Limb (tissue), 2 donors: ENCODE measurements at regions not wholly inside any gene's neighbourhood (a gene's known extent, or its start where the extent isn't known, plus 50 kb on each side); places are given as distances from the start of the nearest gene placed in this dataset.

Experiments used
- DNase-seq, 2 donors: peaks; one replicate each; pipeline ENCODE4 v3.0.0-alpha.2; 2016; ENCODE audit errors: extremely low spot score in 2 of 2

DNA sequence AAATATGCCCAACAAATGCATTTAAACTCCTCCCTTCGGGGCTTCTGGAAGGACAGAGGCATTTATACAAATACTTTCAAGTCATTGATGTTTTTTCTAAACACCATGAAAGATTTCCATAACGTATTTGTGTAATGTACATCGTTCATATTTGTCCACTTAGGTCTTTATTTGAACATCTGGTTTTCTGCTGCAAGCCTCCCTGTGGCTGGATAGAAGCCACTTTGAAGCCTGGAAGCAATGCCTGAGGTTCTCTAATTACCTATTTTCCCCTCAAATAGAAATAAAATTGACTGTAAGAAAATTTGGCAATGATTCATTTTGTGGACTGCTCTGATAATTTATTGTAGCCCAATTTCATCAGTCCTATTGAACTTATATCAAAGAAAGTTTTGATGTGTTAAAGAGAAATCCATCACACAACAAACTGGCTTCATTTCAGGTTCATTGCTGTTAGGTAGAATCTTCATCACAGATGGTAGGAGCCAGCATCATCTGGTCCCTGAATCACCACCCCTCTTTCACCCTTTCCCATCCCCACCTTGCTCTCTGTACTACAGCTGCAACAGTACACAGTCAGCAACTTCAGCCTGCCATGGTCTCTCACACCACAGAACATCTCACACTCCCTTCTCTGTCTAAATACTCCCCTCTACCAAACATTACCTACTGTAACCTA lies 186.0 kb upstream of the MGMT start:
- peak in 1 of 2 donors; percentile 85 for DNase-seq

DNA sequence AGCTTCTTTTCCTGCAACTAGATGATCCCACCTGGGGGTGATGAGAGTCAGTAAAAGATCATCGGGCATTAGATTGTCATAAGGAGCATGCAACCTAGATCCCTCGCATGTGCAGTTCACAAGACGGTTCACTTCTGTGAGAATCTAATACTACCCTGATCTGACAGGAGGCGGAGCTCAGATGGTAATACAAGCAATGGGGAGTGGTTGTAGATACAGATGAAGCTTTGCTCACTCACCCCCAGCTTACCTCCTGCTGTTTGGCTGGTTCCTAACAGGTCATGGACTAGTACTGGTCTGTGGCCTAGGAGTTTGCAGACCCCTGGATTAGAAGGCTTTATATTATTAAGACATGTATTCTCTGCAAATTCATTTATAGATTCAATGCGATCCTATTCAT lies 181.6 kb upstream of the MGMT start:
- no peak for DNase-seq

DNA sequence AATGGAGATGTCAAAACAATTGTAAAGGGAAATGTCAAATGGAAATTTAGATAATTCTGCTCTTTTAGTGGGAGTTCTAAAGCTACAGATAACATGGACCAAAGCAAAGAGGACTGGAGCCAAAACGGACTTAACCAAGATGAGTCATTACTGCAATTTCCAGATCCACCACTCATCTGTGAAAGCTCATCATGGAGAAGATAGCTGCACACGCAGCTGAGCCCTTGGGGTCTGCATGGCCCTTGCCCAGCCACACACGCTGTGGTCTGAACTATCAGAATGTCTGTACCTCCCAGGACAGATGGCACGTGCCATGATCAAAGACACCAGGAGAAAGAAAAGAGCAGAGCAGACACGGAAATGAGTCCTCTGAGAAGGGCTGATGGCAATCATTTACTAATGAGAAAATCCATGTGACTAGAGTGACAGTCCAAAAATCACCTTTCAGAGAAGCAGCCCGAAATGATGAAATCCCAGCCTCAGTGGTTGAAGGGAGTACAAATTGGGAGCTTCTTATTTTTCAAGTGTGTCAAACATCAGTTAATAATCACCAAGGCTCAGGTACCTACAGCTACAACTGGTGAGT lies 177.9 kb upstream of the MGMT start:
- DNase-seq, result no peak

DNA sequence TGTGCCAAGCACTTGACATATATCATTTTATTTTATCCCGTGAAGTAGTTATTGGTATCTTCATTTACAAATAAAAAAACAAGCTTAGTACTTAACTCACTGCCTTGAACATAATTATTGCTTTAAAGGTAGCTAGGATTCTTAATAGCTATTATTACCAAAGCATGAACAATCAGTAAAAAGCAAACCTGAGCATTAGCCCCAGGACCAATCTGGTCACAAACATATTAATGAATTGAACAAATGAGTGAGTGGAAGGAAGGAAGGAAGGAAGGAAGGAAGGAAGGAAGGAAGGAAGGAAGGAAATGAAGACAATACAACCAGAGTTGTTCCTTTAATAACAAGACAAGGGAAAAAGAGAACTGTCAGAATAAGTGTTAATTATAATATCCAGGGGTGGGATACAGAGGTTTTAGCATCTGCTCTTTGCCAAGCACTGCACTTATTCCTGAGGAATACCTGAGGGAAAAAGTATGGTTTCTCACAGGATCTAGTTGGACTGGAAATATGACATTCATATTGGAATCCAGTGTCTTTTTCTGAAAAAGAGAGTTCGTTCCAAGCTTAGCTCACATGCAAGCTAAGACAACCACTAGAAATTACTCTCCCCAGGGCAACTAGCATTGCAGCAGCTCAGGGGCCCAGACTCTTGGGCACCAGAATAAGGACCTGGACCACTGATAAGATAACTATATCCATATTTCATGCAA lies 172.9 kb upstream of the MGMT start:
- no peak for DNase-seq

DNA sequence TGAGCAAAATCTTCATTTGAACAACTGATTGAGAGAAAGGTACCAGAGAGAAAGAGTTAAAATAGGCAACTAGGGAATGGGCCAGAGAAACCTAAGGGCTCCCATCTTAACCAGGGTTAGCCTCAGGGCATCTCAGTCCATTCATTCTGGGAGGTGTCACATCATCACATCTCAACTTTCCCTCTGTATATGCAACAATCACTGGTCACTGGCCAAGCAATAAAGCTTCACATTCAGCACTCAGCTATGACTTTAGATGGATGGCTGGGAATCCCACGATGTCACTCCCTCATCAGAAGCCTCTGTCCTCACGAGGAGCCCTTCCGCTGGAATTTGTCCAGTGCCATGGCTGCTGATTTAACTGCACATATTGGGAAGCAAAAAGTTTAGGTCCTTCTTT lies 172.1 kb upstream of the MGMT start:
- DNase-seq, result no peak

DNA sequence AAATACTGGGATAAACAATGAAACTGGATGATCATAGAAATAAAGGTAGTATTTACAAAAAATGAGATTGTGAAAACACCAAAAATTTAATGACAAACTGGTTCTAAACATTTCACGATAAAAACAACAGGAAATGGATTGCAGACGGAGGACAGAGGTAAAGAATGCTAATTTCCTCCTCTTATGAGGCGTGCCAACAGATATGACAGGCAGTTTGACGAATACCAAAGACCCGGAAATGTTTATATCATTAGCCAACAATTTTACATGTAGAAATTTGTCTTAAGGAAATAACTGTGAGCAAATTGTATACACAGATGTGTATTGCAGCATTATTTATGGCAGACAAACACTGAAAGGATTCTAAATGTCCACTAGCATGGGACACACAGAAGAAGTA lies 162.0 kb upstream of the MGMT start:
- DNase-seq, result no peak

DNA sequence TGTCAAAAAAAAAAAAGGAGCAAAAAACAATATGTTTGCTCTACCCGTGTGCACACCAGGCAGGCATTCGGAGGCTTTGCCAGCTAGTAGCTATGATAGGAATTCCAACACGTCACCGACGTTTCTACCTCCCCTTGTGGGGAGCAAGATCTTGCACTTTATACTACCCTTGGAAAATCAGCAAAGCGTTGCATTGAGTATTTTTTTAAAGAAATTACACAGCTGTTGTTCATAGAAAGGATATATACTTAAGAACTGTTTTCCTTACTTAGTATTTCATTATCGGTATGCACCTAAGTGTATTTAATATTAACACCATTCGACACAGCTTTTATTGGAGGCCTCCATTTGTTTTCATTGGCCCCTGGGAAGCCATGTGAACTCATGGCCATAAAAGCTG lies 159.9 kb upstream of the MGMT start:
- no peak for DNase-seq

DNA sequence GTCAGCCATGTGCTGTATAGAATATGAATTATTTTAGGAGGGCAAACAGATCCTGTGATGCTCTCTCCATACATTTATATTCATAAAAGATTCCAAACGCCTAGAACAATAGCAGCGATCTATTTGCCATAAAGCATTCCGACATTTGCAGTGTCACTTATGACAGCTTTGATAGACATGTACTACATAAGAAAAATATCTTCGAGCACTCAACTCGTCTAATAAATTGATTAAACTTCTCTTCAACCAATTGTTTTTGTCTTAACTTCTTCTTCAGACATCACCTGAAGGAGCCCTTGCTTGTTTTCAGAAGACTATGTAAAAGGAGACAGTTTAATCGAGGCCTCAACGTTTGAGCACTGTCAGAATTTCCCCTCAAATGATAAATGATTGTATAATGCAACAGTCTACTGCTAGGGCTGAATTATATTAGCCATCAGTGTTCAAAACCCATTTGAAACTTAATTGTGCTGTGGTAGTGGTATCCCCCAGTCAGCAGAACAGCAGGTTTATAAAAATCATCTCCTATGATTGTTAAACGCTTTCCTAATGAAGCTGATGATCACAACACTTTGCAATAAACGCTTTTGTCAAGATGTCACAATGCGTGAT lies 158.0 kb upstream of the MGMT start:
- DNase-seq, result no peak

DNA sequence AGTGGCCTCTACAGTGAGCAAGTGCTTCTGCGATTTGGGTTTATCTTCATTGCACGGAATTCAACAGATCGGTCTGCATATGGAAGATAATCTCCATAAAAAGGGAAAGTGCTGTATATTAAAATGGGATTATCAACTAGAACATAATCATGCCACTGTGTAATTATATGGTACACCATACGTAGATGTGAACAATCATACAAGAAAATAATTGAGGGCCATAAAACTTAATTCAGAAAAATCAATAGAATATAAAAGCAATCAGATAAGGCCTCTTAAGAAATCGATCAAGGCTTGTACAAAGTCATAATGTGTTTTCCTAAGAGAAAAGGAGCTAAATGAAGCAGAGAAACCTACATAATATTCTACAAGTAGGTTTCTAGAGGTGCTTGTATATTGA lies 157.5 kb upstream of the MGMT start:
- DNase-seq, result no peak

DNA sequence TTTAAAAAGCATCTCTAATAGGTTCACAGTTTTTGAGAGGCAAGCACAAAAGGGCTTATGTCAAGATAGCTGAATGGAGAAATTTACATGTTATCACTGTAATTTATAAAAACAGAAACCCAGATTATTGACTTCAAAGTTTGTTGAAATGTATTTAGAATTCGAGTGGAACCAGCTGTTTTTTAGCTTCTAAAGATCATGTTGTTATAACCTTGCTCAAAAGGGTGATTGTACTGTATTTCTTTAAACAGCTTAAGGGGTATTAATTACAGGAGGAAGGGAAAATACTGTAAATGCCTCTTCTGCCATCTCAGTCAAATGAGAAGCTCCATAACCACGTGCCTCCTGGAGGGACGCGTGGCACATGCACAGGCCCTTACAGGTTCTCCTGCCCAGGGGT lies 156.2 kb upstream of the MGMT start:
- DNase-seq, result no peak

DNA sequence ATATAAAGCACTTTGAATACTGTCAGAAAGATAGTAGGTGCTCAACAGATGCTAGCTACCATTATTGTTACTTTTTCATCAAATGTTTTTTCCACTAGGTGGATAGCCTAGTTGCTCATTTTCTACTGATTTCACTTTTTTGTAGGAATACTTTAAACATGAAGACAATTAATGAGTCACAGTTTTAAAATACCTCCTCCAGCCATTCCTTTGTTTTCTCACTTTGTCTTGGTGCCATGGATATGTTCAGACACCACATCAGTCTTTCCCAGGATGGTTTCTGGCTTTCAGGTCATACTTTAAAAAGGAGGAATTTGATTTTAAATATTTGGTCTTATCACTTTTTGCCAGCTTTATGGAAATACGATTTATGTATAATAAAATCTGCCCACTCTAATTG lies 147.1 kb upstream of the MGMT start:
- DNase-seq, result no peak

DNA sequence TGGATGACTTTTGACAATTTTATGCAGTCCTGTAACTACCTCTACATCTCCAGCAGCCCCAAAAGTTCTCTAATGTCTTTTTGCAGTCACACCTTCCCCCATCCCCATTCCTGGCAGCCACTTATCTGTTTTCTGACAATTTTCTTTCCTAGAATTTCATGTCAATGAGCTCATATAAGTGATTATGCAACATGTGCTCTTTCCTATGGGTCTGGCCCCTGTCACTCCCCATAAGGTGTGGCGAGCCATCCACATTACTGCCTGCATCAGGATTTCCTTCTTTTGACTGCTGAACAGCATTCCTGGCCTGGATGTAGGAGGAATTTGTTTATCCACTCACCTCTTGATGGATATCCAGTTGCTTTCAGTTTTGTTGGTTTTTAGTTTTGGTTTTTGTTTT lies 146.7 kb upstream of the MGMT start:
- DNase-seq, result no peak

DNA sequence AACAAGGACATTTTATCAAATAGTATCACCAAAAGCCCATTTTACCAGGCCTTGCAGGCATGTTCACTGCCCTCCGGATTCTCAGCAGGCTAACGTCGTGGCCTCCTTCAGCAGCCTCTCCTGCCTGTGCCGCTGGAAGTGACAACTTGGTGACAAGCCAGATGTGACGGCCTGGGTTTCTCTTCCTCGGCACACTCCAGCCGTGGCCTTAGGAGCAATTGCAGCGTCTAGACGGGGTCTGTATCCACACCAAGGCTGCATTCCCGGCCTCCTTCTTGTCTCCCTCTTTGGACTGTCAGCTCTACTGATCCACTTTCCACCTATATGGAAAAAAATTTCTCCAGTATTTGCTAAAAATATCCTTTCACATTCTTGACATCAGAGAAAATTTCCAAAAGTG lies 145.3 kb upstream of the MGMT start:
- no peak for DNase-seq

DNA sequence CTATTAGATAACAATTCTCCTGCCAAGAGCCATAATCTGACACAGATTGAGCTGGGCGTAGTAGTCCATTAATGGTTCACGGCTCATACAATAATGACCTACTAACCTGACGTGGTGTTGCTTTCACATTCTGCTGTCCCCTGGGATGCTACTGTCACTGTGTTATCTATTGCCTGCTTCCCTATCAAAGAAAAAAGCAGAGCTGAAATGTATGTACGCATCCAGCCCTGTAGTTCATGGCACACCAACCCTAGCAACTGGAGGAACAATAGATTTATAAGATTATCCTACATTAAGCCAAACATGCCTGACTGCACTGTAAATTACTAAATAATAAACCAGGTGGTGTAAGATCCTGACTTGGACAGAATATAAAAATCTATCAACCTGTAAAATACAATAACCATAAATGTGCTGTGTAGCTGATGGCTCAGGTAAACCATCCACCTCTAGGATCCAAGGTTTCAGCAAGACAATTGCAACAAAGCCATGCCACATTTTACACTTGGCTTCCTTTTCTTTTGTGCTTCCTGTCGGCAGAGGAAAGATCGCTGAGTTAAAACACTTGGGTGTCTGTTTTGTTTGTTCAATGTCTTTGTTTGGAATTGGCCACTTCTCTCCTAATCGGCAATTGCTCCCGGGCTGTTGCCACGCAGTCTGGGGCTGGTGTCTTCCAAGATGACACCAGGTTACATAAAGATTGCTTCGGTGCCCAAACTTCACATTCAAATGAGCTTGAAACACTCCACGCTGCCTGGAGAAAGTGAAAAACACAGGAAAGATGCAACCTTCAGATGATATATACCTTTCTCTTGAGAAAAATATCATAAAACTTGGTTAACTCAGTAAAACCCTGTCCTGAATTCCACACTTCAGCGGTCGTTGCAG lies 143.9 kb upstream of the MGMT start:
- no peak for DNase-seq

DNA sequence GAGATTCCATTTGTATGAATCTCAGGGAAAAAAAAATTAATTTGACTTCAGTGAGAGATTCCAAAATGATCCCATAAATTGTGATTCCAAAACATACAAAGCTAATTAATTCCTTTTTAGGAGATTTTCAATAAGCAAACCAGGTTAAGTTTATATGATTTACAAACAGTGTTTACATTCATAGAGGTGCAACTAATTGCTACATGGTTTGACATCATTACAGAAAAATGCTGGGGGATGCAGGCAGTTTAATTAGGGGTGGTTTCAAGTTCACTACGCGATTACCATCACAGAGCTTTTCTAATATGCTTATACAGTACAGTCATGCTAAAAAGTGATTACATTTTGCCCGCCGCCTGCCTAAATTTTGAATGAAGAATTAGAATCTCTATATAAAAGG lies 143.2 kb upstream of the MGMT start:
- DNase-seq, result no peak

DNA sequence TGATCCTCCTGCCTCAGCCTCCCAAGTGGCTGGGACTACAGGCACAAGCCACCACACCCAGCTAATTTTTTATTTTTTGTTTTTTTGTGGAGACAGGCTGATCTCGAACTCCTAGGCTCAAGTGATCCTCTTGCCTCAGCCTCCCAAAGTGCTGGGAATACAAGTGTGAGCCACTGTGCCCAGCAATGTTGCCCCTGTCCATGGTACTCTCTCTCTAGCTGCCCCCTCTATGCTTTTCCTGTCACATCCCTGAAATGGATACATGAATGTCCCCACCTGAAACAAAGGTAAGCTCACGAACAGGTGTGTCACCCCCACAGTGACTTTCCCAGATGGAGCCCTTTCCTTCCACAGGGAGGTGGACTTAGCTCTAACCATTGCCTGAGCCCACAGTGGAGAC lies 141.1 kb upstream of the MGMT start:
- no peak for DNase-seq

DNA sequence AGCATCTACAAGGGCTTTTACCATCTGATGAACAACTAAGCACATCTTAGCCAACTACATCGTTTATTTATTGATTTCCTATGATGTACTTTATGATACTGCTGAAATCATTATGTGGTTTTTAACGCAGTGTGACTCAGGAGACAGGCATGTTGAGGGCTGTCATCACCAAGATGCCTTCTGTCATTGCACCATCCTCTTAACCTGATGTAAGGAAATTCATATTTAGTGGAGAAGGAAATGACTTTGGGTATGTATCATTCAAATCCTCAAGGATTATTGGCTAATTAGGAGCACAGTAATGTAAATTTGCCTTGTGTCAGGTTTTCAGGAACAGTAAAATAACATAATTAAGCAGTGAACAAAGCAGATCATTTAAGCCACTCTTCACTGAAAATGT lies 138.5 kb upstream of the MGMT start:
- no peak for DNase-seq

DNA sequence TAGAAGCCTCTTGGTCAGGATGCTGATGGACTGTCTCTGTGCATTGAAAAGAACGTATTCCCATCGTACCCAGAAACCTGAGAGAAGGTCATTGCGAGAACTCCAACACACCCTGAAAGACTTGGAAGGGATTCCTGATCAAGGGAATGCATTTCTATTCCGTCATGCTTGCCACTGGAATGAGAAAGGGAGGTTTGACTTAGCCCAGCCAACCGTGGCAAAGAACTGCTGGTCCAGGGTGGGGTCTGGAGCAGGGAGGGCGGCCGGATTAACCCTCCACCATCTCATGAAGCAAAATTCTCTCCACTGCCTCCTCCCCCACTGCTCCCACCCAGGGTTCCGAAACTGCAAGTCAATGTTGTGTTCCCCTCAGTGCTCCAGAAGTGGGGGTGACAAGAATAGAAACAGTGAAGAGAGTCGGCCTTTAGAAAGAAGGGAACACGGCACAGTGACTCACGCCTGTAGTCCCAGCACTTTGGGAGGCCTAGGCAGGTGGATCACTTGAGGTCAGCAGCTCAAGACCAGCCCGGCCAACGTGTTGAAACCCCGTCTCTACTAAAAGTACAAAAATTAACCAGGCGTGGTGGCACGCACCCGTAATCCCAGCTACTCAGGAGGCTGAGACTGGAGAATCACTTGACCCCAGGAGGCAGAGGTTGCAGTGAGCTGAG lies 137.5 kb upstream of the MGMT start:
- no peak for DNase-seq

DNA sequence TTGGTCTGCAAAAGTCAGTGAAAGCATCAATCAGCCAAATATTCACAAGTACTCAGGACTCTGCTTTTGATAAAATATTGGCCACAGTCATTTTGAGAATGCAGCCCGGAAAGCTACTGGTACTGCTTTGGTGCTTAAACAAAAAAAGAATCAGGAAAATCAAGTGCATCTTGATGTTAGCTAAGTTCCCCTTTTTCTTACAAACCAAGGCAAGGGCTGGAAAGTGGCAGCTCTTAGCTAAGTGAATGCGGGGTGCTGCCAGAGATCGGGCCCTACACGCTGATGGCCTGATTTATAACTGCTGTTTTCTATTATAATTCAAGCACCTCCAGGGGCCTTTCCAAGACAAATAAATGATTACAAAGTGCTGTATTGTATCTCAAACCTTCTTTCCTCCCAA lies 136.8 kb upstream of the MGMT start:
- DNase-seq, result no peak

DNA sequence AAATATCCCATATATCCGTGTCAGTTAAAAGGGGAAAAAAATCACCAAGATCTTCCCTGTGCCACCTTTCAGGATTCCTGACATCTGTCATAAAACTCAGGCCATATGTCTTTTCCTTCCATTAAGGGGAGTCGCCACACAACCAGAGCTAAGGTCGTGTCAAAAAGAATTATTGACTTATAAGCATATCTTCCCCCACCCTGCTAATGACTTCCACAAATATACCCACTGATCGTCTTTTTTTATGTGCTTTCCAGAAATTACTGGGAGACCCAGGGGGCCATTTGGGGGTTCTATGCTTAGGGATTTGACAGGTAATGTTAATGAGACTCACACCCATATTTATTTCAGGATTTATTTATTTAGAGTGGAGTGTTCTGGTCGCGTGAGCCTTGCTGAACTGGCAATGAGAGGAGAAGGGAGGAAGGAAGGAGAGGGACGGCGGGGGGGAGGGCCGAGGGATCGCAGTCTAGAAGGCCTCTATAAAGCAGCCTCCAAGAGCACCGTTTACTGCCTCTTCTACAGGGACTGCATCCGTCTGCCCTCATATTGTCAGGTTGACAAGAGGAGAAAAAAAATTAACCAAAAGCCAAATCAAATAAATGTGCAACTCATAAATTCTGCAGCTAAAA lies 135.7 kb upstream of the MGMT start:
- DNase-seq, result no peak

DNA sequence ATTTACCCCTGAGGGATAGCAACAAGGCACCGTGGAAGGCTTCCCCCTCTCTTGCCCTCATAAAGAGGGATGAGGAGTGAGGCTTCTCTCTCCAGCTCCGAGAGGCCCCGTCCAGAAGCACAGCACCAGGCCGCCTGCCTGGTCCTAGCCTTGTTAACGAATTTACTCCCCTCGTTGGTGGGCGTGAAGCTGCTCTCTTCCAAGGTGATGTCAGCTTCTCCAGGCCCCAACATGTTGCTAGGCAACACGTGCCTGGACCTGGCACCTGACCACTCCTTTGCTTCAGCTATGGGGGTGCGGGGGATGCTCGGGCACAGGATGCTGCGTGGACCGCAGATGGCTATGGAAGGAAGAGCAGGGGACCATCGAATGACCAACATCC lies 135.2 kb upstream of the MGMT start:
- no peak for DNase-seq
